ENCODE measurements at regions not wholly inside any gene's neighbourhood (a gene's known extent, or its start where the extent isn't known, plus 50 kb on each side); places are given as distances from the start of the nearest gene placed in this dataset.

DNA sequence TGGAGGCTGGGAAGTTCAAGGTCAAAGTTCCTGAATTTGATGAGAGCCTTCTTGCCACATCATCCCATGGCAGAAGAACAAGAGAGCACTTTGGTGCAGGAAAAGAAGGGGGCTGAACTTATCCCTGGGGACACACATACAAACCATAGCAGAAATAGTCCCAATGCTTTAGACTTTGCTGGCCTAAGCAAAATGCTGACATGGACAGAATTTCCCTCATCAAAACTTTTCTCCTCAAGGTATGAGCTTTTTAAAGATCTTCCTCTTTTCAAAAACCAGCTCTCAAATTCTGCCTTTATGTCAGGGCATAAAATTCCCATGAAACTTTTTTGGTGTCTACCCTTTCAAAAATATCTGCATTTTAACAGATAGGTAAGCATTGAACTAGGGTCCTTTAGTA, 341.8 kb upstream of the SMARCA2 start:
- POLR2A ChIA-PET = no interaction called here
- Mint-ChIP-seq H3K9me3 (peaks cover 2% of the 10 kb centered on the region), H3K27ac (no peak overlapping the region), H3K36me3 (ENCODE audit: low read depth) (no peaks in the 10 kb centered on the region), H3K27me3 (no peaks in the 10 kb centered on the region), H3K4me1 (no peaks in the 10 kb centered on the region), H3K4me3 (no peak overlapping the region)
- no peak for DNase-seq
- CTCF ChIA-PET = no interaction called here

DNA sequence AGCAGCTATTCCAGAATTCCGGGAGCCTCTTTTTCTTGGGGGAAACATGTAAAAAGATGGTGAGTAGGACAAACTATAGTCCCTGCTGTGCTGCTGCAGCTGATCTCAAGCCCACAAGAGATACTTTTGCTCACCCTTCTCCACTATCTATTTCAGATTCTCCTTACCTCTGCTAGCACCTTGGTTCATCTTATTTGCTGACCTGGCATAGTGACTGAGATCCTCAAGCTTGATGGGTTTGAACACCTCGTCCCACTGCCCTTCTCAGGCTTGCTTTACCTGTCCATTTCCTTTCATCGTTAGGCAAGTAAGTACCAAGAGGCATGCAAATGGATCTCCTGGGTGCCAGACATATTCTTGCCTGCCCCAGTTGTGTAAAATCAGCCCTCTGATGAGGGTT, 338.4 kb upstream of the SMARCA2 start:
- no peak overlapping the region for H3K27ac Mint-ChIP-seq
- ChIA-PET CTCF (no interaction called here), POLR2A (no interaction called here)
- peaks cover 2% of the 10 kb centered on the region for H3K9me3 Mint-ChIP-seq
- no peaks in the 10 kb centered on the region for H3K36me3 Mint-ChIP-seq (ENCODE audit: low read depth)
- H3K27me3 Mint-ChIP-seq = peaks cover 2% of the 10 kb centered on the region
- no peak for DNase-seq
- no peaks in the 10 kb centered on the region for H3K4me1 Mint-ChIP-seq
- no peak overlapping the region for H3K4me3 Mint-ChIP-seq

DNA sequence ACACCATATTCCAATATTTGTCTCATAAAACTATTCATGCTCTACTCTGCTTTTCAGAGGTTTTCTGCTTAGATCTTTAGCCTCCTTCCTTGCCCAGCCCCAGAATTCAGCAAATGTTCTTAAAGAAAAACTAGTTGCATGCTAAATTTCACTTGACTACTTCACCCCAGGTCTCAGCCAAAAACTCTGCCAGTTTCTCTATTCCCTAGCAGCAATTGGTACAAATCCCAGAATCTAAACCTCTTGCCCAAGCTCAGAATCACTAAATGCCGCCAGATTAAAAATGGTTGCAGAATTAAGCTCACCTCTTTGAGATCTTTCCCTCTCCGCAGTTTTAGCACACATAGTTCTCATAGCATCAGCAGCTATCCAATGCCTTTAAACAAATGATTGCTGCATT, 331.2 kb upstream of the SMARCA2 start:
- Mint-ChIP-seq H3K27me3 (peaks cover 11% of the 10 kb centered on the region), H3K4me3 (no peak overlapping the region), H3K4me1 (no peaks in the 10 kb centered on the region), H3K9me3 (no peaks in the 10 kb centered on the region), H3K27ac (no peak overlapping the region), H3K36me3 (ENCODE audit: low read depth) (no peaks in the 10 kb centered on the region)
- ChIA-PET POLR2A (no interaction called here), CTCF (no interaction called here)
- DNase-seq = no peak

DNA sequence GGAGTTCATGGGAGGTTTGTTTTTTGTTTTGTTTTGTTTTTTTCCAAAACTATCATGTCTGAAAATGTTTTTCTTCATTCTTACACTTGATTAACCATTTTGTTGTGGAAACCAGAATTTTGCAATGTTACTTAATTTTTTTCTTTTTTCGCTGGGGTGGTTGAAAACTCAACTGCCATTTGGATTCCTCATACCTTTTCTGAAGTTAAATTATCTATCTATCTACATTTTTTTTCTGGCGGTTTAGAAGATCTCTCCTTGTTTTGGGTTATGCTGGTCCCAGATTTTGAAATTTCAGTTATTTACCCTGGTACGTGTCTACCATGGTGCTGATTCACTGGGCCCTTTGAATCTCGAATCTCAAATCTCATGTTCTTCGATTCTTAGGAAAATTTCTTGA, 316.2 kb upstream of the SMARCA2 start:
- no peaks in the 10 kb centered on the region for H3K9me3 Mint-ChIP-seq
- H3K4me1 Mint-ChIP-seq = no peaks in the 10 kb centered on the region
- no peaks in the 10 kb centered on the region for H3K36me3 Mint-ChIP-seq (ENCODE audit: low read depth)
- ChIA-PET POLR2A (no interaction called here), CTCF (no interaction called here)
- no peak for DNase-seq
- H3K27me3 Mint-ChIP-seq = peaks cover 8% of the 10 kb centered on the region
- no peak overlapping the region for H3K27ac Mint-ChIP-seq
- H3K4me3 Mint-ChIP-seq = no peak overlapping the region

DNA sequence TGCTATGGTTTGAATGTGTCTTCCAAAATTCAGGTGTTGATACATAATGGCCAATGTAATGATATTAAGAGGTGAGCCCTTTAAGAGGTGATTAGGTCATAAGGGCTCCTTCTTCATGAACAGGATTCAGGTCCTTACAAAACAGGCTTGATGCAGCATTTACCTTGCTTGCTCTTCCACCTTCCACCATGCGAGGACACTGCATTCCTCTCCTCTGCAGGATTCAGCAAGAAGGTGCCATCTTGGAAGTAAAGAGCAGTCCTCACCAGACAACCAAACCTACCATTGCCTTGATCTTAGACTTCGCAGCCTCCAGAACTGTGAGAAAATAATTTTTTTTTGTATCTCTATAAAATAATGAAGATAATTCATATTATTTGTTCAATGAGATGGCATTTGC, 314.0 kb upstream of the SMARCA2 start:
- DNase-seq = no peak
- Mint-ChIP-seq H3K4me1 (no peaks in the 10 kb centered on the region), H3K4me3 (no peak overlapping the region), H3K27ac (no peak overlapping the region), H3K27me3 (peaks cover 8% of the 10 kb centered on the region), H3K36me3 (ENCODE audit: low read depth) (no peaks in the 10 kb centered on the region), H3K9me3 (no peaks in the 10 kb centered on the region)
- ChIA-PET CTCF (no interaction called here), POLR2A (no interaction called here)

DNA sequence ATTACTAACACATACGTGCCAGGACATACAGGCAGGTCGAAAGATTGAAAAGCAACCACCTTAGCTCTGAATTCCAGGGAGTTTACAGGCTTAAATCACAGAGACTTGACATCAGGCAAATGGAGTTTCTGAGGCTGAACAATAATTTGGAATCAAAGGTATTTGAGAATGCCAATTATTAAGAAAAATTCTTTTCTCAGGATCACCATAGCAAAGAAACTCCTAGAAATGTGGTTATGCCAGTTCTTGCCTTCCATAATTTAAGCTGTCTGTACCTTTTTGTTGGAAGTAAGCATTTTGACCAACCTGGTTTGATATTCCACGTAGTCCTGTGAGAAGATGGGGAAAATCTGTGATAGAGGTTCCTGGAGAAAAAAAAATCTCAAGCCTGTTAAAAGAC, 312.4 kb upstream of the SMARCA2 start:
- DNase-seq = no peak
- peaks cover 8% of the 10 kb centered on the region for H3K27me3 Mint-ChIP-seq
- no peaks in the 10 kb centered on the region for H3K4me1 Mint-ChIP-seq
- H3K36me3 Mint-ChIP-seq (ENCODE audit: low read depth) = no peaks in the 10 kb centered on the region
- ChIA-PET POLR2A (no interaction called here), CTCF (no interaction called here)
- H3K9me3 Mint-ChIP-seq = no peaks in the 10 kb centered on the region
- no peak overlapping the region for H3K4me3 Mint-ChIP-seq
- H3K27ac Mint-ChIP-seq = no peak overlapping the region

DNA sequence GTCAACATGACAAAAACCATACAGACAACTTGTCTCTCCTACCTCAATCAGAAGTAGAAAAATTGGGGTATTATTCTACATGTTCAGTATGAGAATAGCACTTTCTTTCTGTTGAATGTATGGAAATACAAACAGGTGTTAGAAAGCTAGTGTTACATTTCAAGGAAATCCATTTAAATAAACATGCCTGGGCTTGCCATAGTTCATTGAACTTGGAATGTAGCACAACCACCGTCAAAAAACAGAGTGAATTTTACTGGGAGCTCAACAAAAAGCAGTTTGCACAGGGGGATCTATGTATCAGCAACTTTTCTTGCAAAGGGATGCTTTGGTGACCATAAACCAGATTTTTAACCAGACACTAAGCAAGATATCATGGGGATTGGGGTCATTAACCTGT, 307.9 kb upstream of the SMARCA2 start:
- POLR2A ChIA-PET = no interaction called here
- no peak overlapping the region for H3K4me3 Mint-ChIP-seq
- H3K27me3 Mint-ChIP-seq = peaks cover 12% of the 10 kb centered on the region
- no peaks in the 10 kb centered on the region for H3K36me3 Mint-ChIP-seq (ENCODE audit: low read depth)
- DNase-seq = no peak
- H3K27ac Mint-ChIP-seq = no peak overlapping the region
- no peaks in the 10 kb centered on the region for H3K9me3 Mint-ChIP-seq
- H3K4me1 Mint-ChIP-seq = no peaks in the 10 kb centered on the region
- CTCF ChIA-PET = no interaction called here

DNA sequence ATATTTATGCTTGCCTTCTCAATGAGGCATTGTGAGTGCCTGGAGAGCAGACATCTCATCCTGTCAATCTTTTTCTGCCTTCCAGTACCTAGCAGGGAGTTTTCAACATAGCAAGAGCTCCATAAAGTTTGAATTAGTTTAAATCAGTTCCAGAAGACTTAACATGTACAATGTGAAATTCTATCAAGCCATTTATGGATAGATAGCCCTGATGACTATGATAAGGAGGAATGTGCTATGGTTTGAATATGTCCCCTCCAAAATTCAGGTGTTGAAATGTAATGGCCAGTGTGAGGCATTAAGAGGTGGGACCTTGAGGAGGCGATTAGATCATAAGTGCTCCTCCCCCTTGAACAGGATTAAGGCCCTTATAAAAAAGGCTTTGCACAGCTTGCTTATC, 306.9 kb upstream of the SMARCA2 start:
- H3K9me3 Mint-ChIP-seq = no peaks in the 10 kb centered on the region
- ChIA-PET CTCF (no interaction called here), POLR2A (no interaction called here)
- no peaks in the 10 kb centered on the region for H3K36me3 Mint-ChIP-seq (ENCODE audit: low read depth)
- H3K4me3 Mint-ChIP-seq = no peak overlapping the region
- peaks cover 11% of the 10 kb centered on the region for H3K27me3 Mint-ChIP-seq
- no peaks in the 10 kb centered on the region for H3K4me1 Mint-ChIP-seq
- no peak overlapping the region for H3K27ac Mint-ChIP-seq
- DNase-seq = no peak

DNA sequence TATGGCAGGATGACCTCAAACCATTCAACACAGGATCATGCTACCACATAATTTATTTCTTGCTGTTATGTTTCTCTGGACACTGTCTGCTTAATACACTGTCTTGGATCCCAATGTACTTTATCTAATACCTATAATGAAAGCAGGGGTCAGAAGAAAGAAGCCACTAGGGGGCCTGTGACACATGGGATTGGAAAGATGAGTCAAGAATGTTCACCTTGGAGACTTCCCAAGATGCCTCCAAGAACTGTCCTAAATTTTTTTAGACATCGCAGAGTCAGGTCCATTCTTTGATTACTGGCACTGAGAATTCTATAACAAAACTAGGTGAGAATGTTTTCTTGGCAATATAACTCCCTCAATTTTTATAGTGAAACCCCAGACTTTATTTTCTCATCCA, 305.8 kb upstream of the SMARCA2 start:
- no peaks in the 10 kb centered on the region for H3K4me1 Mint-ChIP-seq
- H3K36me3 Mint-ChIP-seq (ENCODE audit: low read depth) = no peaks in the 10 kb centered on the region
- peaks cover 11% of the 10 kb centered on the region for H3K27me3 Mint-ChIP-seq
- no peaks in the 10 kb centered on the region for H3K9me3 Mint-ChIP-seq
- ChIA-PET CTCF (no interaction called here), POLR2A (no interaction called here)
- no peak overlapping the region for H3K4me3 Mint-ChIP-seq
- no peak for DNase-seq
- H3K27ac Mint-ChIP-seq = no peak overlapping the region

DNA sequence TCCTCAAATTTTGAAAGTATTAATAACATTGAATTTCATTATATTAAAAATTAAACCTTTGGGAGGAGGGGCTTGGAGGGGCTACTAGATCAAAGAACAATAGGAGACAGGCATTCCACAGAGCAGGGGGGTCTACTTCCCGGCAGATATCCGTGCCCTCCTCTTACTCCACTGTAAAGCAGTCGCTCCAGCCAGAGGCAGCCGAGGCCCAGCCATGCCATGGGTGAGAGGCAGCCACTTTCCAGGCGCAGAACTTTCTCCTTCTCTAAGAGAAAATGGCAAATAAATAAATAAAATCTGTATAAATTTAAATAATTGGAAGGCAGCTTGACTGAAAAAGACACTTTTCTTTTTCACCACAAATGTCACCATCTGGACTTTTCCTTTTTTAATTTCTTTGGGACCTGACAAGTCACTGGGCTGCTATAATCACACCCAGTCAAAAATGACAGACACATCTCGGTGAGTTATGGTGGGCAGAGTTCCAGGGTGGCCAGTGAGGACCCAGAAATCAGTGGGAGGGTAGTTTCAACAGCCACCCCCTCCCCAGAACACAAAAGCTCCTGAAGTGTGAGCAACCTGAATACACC, 302.2 kb upstream of the SMARCA2 start:
- Mint-ChIP-seq H3K36me3 (ENCODE audit: low read depth) (no peaks in the 10 kb centered on the region), H3K27me3 (peaks cover 11% of the 10 kb centered on the region), H3K9me3 (no peaks in the 10 kb centered on the region), H3K27ac (no peak overlapping the region), H3K4me1 (no peaks in the 10 kb centered on the region), H3K4me3 (no peak overlapping the region)
- DNase-seq = no peak
- CTCF ChIA-PET = no interaction called here
- POLR2A ChIA-PET = no interaction called here

DNA sequence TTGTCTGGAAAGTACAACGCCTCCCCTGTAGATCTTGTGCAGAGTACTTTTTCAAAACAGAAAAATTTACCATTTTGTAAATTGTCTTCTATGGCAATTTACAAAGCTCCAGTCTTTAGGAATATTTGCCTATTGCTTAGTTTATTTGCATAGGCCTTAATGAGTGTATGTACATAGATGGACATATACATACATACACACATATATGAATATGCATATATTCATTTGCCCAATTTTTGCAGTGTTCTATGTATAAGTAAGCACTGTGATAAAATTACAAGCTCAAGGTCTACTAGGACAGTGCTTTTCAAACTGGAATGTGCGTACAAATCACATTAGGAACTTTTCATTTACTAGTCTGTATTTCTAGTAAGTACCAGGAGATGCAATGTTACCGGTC, 301.3 kb upstream of the SMARCA2 start:
- DNase-seq = no peak
- CTCF ChIA-PET = no interaction called here
- Mint-ChIP-seq H3K36me3 (ENCODE audit: low read depth) (no peaks in the 10 kb centered on the region), H3K27me3 (peaks cover 12% of the 10 kb centered on the region), H3K4me1 (no peaks in the 10 kb centered on the region), H3K27ac (no peak overlapping the region), H3K4me3 (no peak overlapping the region), H3K9me3 (peaks cover under 1% of the 10 kb centered on the region)
- POLR2A ChIA-PET = no interaction called here

DNA sequence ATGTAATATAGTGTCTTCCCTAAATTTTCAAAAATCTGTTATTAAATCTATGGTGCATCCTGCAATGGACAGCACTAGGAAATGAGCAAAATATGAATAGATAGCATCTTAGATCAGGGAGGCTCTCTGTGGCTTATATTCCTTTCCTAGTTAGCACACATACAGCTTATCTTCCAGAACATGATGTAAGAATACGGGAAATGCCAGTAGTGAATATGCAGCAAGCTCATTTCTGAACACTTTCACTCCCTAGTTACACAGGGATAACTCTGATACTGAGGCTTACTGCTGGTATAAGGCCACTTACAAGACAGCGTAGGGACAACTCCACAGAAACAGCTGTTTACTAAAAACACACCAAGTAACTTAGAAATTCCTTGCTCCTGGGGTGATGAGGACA, 297.3 kb upstream of the SMARCA2 start:
- Mint-ChIP-seq H3K36me3 (ENCODE audit: low read depth) (no peaks in the 10 kb centered on the region), H3K4me1 (no peaks in the 10 kb centered on the region), H3K4me3 (no peak overlapping the region), H3K27ac (no peak overlapping the region), H3K9me3 (peaks cover 2% of the 10 kb centered on the region), H3K27me3 (peaks cover 3% of the 10 kb centered on the region)
- no peak for DNase-seq
- CTCF ChIA-PET = interaction anchor here (1.5 kb wide), 1 partner anchor 14 kb away, joined by 6 read pairs; no protein-coding TSS in a partner anchor
- POLR2A ChIA-PET = no interaction called here

DNA sequence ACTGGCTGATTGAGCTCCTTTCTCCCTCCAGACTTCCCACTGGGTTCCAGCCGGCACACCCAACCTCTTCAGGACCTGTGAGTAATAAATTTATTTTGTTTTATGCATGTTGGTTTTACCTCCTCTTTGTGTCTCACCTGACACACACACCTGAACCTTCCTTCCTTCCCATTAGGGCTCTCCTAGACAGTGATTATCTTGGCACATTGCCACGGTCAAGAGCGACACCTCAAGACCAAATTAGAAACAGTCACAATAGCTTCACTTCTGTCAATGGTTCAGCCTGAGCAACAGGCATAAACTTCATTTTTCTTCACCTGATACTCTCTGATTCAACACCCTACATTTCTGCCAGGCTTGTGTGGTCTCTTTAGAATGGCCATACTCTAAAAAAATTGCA, 296.3 kb upstream of the SMARCA2 start:
- H3K27ac Mint-ChIP-seq = no peak overlapping the region
- H3K36me3 Mint-ChIP-seq (ENCODE audit: low read depth) = no peaks in the 10 kb centered on the region
- DNase-seq = no peak
- H3K9me3 Mint-ChIP-seq = peaks cover 2% of the 10 kb centered on the region
- H3K27me3 Mint-ChIP-seq = peaks cover 3% of the 10 kb centered on the region
- no peak overlapping the region for H3K4me3 Mint-ChIP-seq
- H3K4me1 Mint-ChIP-seq = no peaks in the 10 kb centered on the region
- ChIA-PET CTCF (interaction anchor here (1.5 kb wide), 1 partner anchor 13 kb away, joined by 6 read pairs; no protein-coding TSS in a partner anchor), POLR2A (no interaction called here)

DNA sequence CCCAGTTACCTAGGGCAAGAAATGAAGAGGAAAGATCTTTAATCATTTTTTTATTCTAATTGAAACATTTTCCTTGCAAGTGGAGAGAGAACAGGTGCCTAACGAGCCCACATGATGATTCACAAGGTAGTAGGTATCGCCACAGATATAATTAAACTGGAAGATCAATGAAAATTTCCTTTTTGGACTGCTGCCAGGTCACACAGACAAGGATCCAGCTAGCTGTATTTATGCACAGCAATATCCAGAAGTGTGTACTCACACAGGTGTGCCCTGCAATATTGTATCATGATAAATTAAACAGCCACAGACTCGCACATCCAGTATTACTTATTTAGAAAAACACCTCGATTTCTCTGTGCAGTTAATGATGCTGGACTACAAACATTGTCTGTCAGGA, 294.0 kb upstream of the SMARCA2 start:
- peaks cover 3% of the 10 kb centered on the region for H3K27me3 Mint-ChIP-seq
- H3K27ac Mint-ChIP-seq = no peak overlapping the region
- no peaks in the 10 kb centered on the region for H3K36me3 Mint-ChIP-seq (ENCODE audit: low read depth)
- peaks cover 2% of the 10 kb centered on the region for H3K9me3 Mint-ChIP-seq
- H3K4me3 Mint-ChIP-seq = no peak overlapping the region
- ChIA-PET CTCF (interaction anchor here (1.5 kb wide), 1 partner anchor 12 kb away, joined by 4 read pairs; no protein-coding TSS in a partner anchor), POLR2A (no interaction called here)
- no peaks in the 10 kb centered on the region for H3K4me1 Mint-ChIP-seq
- no peak for DNase-seq

DNA sequence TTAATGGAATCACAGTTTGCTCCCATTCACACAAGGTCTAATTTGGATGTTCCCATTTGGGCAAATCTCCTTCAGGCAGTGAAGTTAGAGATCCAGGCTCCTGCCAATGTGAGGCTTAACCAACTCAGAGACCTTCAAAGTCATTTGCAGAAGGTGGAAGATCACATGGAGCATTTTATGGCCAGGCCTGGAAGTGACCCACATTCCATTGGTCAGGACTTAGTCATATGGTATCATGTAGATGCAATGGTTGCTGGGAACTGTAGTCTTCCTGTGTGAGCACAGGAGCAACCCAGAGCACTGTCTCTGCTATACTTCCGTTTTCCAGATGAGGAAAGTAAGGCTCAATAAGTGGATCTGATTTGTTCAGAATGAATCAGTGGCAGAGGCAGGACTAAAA, 292.7 kb upstream of the SMARCA2 start:
- H3K36me3 Mint-ChIP-seq (ENCODE audit: low read depth) = no peaks in the 10 kb centered on the region

More for the DNA sequence above, 292.7 kb upstream of the SMARCA2 start:
- H3K27me3 Mint-ChIP-seq = peaks cover 3% of the 10 kb centered on the region
- H3K4me1 Mint-ChIP-seq = no peaks in the 10 kb centered on the region
- H3K4me3 Mint-ChIP-seq = no peak overlapping the region
- H3K27ac Mint-ChIP-seq = no peak overlapping the region
- ChIA-PET POLR2A (no interaction called here), CTCF (no interaction called here)
- H3K9me3 Mint-ChIP-seq = peaks cover 2% of the 10 kb centered on the region
- no peak for DNase-seq

Measured in activated CD4-positive, alpha-beta memory T cell treated with anti-CD3 and anti-CD28 coated beads, Interleukin-2, amount 10 ng/mL, durations not matched to agents 7 days and 5 days (primary cell).